HEK293 (cell line): ENCODE measurements at regions not wholly inside any gene's neighbourhood (a gene's known extent, or its start where the extent isn't known, plus 50 kb on each side); places are given as distances from the start of the nearest gene placed in this dataset.

Experiments used
- CTCF ChIA-PET: fragments of 350-600 bp; formaldehyde crosslinking; extraction: SDS; loops from one replicate; lab custom pipeline; 2021; ENCODE audit warnings: antibody characterized with exemption; lab: Yijun Ruan, JAX
- POLR2A ChIA-PET: fragments of 300-600 bp; formaldehyde crosslinking; extraction: SDS; loops from one replicate; lab custom pipeline; 2020; ENCODE audit warnings: antibody characterized with exemption, inconsistent platforms; lab: Yijun Ruan, JAX
- H3K27ac ChIP-seq: fragments of 200-500 bp; sonication (Bioruptor generic); 2 replicates; pipeline ENCODE4 v1.5.1; 2014; ENCODE audit warnings: low read depth, low read length, control low read depth, inconsistent platforms; ENCODE audit errors: extremely low read depth
- H3K36me3 ChIP-seq, 2 experiments: fragments of 200-500 bp in 1 of 2; sonication (Bioruptor generic) in 1 of 2; 1 replicate in 1 of 2; 2 replicates in 1 of 2; pipeline ENCODE4 v1.5.1; 2014 to 2017; ENCODE audit warnings: inconsistent platforms in 2 of 2, low read length in 2 of 2; ENCODE audit not compliant: control insufficient read depth in 2 of 2, insufficient read depth in 1 of 2
- H3K4me1 ChIP-seq: fragments of 200-500 bp; sonication (Bioruptor generic); 2 replicates; pipeline ENCODE4 v1.5.1; 2014; ENCODE audit warnings: mild to moderate bottlenecking, low read length, inconsistent platforms; ENCODE audit not compliant: control insufficient read depth, insufficient read depth
- H3K4me3 ChIP-seq: 2 replicates; pipeline ENCODE4 v1.5.1; 2011; ENCODE audit warnings: low read depth, mild to moderate bottlenecking, control low read depth, low read length, moderate library complexity
- H3K9me3 ChIP-seq: fragments of 200-500 bp; sonication (Bioruptor generic); 2 replicates; pipeline ENCODE4 v1.5.1; 2014; ENCODE audit warnings: low read depth, low read length, inconsistent platforms; ENCODE audit not compliant: control insufficient read depth, insufficient read depth
- GLIS2 ChIP-seq: fragments of 450-650 bp; formaldehyde crosslinking; IDR thresholded peaks from 2 replicates; pipeline ENCODE4 v1.5.1; 2016; ENCODE audit warnings: missing biosample characterization, missing genetic modification characterization
- KLF16 ChIP-seq: fragments of 450-650 bp; formaldehyde crosslinking; IDR thresholded peaks from 2 replicates; pipeline ENCODE4 v1.5.1; 2017; ENCODE audit warnings: missing biosample characterization, missing genetic modification characterization
- RBAK ChIP-seq: fragments of 450-650 bp; formaldehyde crosslinking; IDR thresholded peaks from 2 replicates; pipeline ENCODE4 v1.5.1; 2016; ENCODE audit warnings: missing biosample characterization, missing genetic modification characterization
- SETDB1 ChIP-seq: IDR thresholded peaks from one replicate; pipeline ENCODE4 v1.6.1; 2017; ENCODE audit warnings: mild to moderate bottlenecking, low read length, moderate library complexity, mixed read lengths; ENCODE audit not compliant: insufficient read length
- ZBTB48 ChIP-seq: fragments of 450-650 bp; formaldehyde crosslinking; IDR thresholded peaks from 2 replicates; pipeline ENCODE4 v1.5.1; 2016; ENCODE audit warnings: missing biosample characterization, missing genetic modification characterization
- ZFHX2 ChIP-seq: fragments of 450-650 bp; formaldehyde crosslinking; conservative IDR thresholded peaks from 2 replicates; pipeline ENCODE4 v1.5.1; 2016; ENCODE audit warnings: missing biosample characterization, missing genetic modification characterization
- ZIC2 ChIP-seq: fragments of 450-650 bp; formaldehyde crosslinking; IDR thresholded peaks from 2 replicates; pipeline ENCODE4 v1.5.1; 2016; ENCODE audit warnings: missing biosample characterization, missing genetic modification characterization
- ZNF16 ChIP-seq: fragments of 450-650 bp; formaldehyde crosslinking; IDR thresholded peaks from 2 replicates; pipeline ENCODE4 v1.5.1; 2016; ENCODE audit warnings: low read depth, missing biosample characterization, missing genetic modification characterization
- ZNF174 ChIP-seq: fragments of 450-650 bp; formaldehyde crosslinking; IDR thresholded peaks from 2 replicates; pipeline ENCODE4 v1.5.0; 2017; ENCODE audit warnings: missing biosample characterization, mild to moderate bottlenecking, missing genetic modification characterization
- ZNF24 ChIP-seq: fragments of 450-650 bp; formaldehyde crosslinking; IDR thresholded peaks from 2 replicates; pipeline ENCODE4 v1.5.1; 2016; ENCODE audit warnings: missing biosample characterization, missing genetic modification characterization
- ZNF426 ChIP-seq: fragments of 450-650 bp; formaldehyde crosslinking; IDR thresholded peaks from 2 replicates; pipeline ENCODE4 v1.5.1; 2017; ENCODE audit warnings: missing biosample characterization, missing genetic modification characterization, mild to moderate bottlenecking, inconsistent platforms, moderate library complexity
- ZNF596 ChIP-seq: fragments of 450-650 bp; IDR thresholded peaks from 2 replicates; pipeline ENCODE4 v1.5.0; 2018; ENCODE audit warnings: missing biosample characterization, mild to moderate bottlenecking, missing genetic modification characterization, moderate library complexity
- ZNF654 ChIP-seq: fragments of 450-650 bp; formaldehyde crosslinking; IDR thresholded peaks from 2 replicates; pipeline ENCODE4 v1.5.1; 2016; ENCODE audit warnings: low read depth, missing biosample characterization, missing genetic modification characterization
- TF ChIP-seq, protein P1 (sequence below): fragments of 450-650 bp; formaldehyde crosslinking; IDR thresholded peaks from 2 replicates; pipeline ENCODE4 v1.5.1; 2016; ENCODE audit warnings: missing biosample characterization, missing genetic modification characterization, low read depth
- TF ChIP-seq, protein P2 (sequence below): fragments of 450-650 bp; formaldehyde crosslinking; conservative IDR thresholded peaks from 2 replicates; pipeline ENCODE4 v1.5.1; 2016; ENCODE audit warnings: low read depth, missing biosample characterization, missing genetic modification characterization
- TF ChIP-seq, protein P3 (sequence below): fragments of 450-650 bp; formaldehyde crosslinking; IDR thresholded peaks from 2 replicates; pipeline ENCODE4 v1.5.1; 2016; ENCODE audit warnings: missing biosample characterization, missing genetic modification characterization

DNA sequence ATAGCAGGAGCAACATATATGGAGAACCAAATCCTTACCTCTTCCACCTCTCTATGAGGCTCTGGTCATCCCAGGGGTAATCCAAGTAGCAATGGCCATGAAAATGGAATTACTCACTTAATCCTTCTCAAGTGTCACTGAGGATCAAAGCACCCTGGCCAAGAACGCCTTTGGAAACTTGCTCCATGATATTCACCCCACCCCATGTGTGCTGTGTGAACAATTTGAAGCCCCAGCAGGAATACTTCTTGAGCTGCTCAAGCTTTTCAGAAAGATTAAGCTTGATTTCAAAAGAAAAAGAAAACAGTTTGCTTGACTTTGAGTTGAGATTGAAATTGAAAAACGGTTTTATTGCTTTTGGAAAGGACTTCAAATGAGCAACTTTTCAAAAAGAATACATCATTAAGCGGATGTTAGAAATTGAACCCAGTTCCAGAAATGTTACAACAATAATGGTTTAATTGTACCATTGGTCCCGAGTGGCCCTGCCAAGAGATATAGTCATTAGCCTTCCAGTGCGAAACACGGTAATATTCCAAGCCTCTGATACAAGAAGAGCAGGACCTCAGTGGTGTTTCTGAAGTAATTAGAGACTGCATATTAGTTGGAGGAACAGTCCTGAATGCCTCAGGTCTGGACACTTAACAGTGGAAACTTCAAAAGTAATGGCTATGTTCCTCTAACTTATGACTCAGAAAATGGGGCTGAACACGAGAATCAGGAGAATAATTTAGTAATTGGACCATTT is 208.1 kb downstream of the NEBL start:
- Histone ChIP-seq H3K4me1 (no peaks in the 10 kb centered on the region), H3K9me3 (no peaks in the 10 kb centered on the region), H3K4me3 (no peak overlapping the region), H3K27ac (no peak overlapping the region), H3K36me3 (no peaks in the 10 kb centered on the region)
- ChIA-PET POLR2A (no interaction called here), CTCF (no interaction called here)
- TF ChIP-seq ZIC2, result no peak
- TF ChIP-seq ZNF174 (tag by site-specific recombination), result no peak
- TF ChIP-seq ZFHX2 (tag by site-specific recombination), result no peak
- no peak for TF ChIP-seq ZBTB48 (tag by site-specific recombination)
- TF ChIP-seq RBAK, result no peak
- TF ChIP-seq ZNF24 (tag by site-specific recombination), result no peak
- no peak for TF ChIP-seq GLIS2
- TF ChIP-seq KLF16 (tag by site-specific recombination), result no peak

DNA sequence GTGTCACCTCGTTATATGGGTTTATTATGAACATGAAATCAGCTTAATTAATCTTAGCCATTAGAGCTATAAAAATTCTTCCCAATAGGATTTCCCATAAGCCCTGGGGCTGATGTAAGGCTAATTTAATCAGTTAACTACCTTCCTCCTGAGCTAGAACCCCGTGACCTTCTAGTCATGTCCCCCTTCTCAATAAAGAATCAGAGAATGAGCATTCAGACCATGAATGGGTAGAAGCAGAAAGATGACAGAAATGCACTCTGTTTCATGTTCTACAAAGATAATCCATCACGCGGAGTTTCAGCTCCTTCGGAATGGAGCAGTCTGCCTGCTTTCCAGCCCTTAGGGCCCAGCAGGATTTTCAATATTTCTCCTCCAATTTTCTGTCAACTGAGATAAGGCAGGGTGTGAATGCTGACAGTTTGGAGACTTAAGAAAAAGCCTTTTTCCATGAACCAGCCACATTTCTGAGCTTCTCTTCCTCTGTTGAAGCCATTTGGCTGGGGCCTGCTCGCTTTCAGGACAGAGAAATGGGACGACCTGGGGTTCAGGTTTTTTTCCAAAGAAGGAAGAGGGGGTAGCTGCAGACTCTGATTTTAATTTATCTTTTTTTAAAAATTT is 211.0 kb downstream of the NEBL start:
- Histone ChIP-seq H3K27ac (no peak overlapping the region), H3K4me3 (no peak overlapping the region), H3K4me1 (no peaks in the 10 kb centered on the region)
- ChIA-PET POLR2A (no interaction called here), CTCF (no interaction called here)
- no peak for TF ChIP-seq ZIC2
- no peak for TF ChIP-seq ZBTB48 (tag by site-specific recombination)
- no peak for TF ChIP-seq ZNF426
- no peak for TF ChIP-seq ZNF596
- TF ChIP-seq, all 188 proteins: peak for 0
- H3K9me3 ChIP-seq, result no peaks in the 10 kb centered on the region
- H3K36me3 ChIP-seq, result no peaks in the 10 kb centered on the region

DNA sequence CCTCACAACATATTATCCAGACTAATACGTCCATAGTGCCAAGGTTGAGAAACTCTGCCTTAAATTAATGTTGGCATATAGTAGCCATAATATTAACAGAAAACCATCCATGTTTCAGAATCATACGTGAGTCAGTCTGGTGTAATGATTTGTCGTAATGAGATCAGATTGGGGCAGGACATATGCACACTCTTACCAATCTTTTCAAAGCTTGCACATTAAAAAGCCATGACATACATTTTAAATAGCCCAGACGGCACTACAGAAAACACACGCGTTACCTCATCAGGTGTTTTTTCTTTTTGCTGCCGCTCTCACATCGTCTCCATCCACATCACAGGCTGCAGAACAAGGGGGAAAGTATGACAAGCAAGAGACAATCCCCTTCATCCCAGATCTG is 211.6 kb downstream of the NEBL start:
- Histone ChIP-seq H3K4me3 (no peak overlapping the region), H3K27ac (no peak overlapping the region), H3K9me3 (no peaks in the 10 kb centered on the region), H3K4me1 (no peaks in the 10 kb centered on the region), H3K36me3 (no peaks in the 10 kb centered on the region)
- TF ChIP-seq, protein P1, sequence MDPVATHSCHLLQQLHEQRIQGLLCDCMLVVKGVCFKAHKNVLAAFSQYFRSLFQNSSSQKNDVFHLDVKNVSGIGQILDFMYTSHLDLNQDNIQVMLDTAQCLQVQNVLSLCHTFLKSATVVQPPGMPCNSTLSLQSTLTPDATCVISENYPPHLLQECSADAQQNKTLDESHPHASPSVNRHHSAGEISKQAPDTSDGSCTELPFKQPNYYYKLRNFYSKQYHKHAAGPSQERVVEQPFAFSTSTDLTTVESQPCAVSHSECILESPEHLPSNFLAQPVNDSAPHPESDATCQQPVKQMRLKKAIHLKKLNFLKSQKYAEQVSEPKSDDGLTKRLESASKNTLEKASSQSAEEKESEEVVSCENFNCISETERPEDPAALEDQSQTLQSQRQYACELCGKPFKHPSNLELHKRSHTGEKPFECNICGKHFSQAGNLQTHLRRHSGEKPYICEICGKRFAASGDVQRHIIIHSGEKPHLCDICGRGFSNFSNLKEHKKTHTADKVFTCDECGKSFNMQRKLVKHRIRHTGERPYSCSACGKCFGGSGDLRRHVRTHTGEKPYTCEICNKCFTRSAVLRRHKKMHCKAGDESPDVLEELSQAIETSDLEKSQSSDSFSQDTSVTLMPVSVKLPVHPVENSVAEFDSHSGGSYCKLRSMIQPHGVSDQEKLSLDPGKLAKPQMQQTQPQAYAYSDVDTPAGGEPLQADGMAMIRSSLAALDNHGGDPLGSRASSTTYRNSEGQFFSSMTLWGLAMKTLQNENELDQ, result no peak
- TF ChIP-seq SETDB1, result no peak
- TF ChIP-seq, protein P2, sequence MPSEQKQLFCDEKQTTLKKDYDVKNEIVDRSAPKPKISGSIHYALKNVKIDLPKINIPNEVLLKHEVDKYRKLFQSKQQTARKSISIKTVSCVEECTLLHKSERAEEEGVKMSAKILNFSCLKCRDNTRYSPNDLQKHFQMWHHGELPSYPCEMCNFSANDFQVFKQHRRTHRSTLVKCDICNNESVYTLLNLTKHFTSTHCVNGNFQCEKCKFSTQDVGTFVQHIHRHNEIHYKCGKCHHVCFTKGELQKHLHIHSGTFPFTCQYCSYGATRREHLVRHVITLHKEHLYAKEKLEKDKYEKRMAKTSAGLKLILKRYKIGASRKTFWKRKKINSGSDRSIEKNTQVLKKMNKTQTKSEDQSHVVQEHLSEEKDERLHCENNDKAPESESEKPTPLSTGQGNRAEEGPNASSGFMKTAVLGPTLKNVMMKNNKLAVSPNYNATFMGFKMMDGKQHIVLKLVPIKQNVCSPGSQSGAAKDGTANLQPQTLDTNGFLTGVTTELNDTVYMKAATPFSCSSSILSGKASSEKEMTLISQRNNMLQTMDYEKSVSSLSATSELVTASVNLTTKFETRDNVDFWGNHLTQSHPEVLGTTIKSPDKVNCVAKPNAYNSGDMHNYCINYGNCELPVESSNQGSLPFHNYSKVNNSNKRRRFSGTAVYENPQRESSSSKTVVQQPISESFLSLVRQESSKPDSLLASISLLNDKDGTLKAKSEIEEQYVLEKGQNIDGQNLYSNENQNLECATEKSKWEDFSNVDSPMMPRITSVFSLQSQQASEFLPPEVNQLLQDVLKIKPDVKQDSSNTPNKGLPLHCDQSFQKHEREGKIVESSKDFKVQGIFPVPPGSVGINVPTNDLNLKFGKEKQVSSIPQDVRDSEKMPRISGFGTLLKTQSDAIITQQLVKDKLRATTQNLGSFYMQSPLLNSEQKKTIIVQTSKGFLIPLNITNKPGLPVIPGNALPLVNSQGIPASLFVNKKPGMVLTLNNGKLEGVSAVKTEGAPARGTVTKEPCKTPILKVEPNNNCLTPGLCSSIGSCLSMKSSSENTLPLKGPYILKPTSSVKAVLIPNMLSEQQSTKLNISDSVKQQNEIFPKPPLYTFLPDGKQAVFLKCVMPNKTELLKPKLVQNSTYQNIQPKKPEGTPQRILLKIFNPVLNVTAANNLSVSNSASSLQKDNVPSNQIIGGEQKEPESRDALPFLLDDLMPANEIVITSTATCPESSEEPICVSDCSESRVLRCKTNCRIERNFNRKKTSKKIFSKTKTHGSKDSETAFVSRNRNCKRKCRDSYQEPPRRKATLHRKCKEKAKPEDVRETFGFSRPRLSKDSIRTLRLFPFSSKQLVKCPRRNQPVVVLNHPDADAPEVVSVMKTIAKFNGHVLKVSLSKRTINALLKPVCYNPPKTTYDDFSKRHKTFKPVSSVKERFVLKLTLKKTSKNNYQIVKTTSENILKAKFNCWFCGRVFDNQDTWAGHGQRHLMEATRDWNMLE, result no peak
- no peak for TF ChIP-seq ZNF16 (tag by site-specific recombination)
- TF ChIP-seq, protein P3, sequence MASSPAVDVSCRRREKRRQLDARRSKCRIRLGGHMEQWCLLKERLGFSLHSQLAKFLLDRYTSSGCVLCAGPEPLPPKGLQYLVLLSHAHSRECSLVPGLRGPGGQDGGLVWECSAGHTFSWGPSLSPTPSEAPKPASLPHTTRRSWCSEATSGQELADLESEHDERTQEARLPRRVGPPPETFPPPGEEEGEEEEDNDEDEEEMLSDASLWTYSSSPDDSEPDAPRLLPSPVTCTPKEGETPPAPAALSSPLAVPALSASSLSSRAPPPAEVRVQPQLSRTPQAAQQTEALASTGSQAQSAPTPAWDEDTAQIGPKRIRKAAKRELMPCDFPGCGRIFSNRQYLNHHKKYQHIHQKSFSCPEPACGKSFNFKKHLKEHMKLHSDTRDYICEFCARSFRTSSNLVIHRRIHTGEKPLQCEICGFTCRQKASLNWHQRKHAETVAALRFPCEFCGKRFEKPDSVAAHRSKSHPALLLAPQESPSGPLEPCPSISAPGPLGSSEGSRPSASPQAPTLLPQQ, result no peak
- TF ChIP-seq ZNF654 (tag by site-specific recombination), result no peak
- POLR2A ChIA-PET, result interaction anchor here (0.6 kb wide), 1 partner anchor 1320 kb away, joined by 4 read pairs; no protein-coding TSS in a partner anchor
- CTCF ChIA-PET, result no interaction called here
